GM19035 (cell line): ENCODE measurements at regions not wholly inside any gene's neighbourhood (a gene's known extent, or its start where the extent isn't known, plus 50 kb on each side); places are given as distances from the start of the nearest gene placed in this dataset.

Source experiments
- ATAC-seq: cut with Tn5 transposase; IDR thresholded peaks from one replicate; pipeline ENCODE4 v1.9.1; 2021; ENCODE audit not compliant: unreplicated experiment

- ATAC-seq = no peak
Observed at GRCh38 chr2:21676041-21676440, 552.3 kb downstream of the TDRD15 start.

GRCh38 chr2:21676676-21677075 lies 552.9 kb downstream of the TDRD15 start:
- ATAC-seq = no peak

- ATAC-seq = no peak
Observed at GRCh38 chr2:21683838-21684237, 560.1 kb downstream of the TDRD15 start.

GRCh38 chr2:21687589-21687988 lies 563.8 kb downstream of the TDRD15 start:
- no peak for ATAC-seq

GRCh38 chr2:21690005-21690404 lies 566.2 kb downstream of the TDRD15 start:
- no peak for ATAC-seq

- no peak for ATAC-seq
Observed at GRCh38 chr2:21693081-21693480, 569.3 kb downstream of the TDRD15 start.

- no peak for ATAC-seq
Observed at GRCh38 chr2:21694079-21694878, 570.5 kb downstream of the TDRD15 start.

GRCh38 chr2:21696900-21697299 lies 573.1 kb downstream of the TDRD15 start:
- ATAC-seq = no peak

GRCh38 chr2:21700644-21701043 lies 576.9 kb downstream of the TDRD15 start:
- ATAC-seq = no peak

- ATAC-seq = no peak
Observed at GRCh38 chr2:21710031-21710430, 586.3 kb downstream of the TDRD15 start.

- no peak for ATAC-seq
Observed at GRCh38 chr2:21710496-21710895, 586.7 kb downstream of the TDRD15 start.

- no peak for ATAC-seq
Observed at GRCh38 chr2:21715887-21716286, 592.1 kb downstream of the TDRD15 start.

GRCh38 chr2:21727101-21727500 lies 603.3 kb downstream of the TDRD15 start:
- no peak for ATAC-seq

- no peak for ATAC-seq
Observed at GRCh38 chr2:21728133-21728532, 604.4 kb downstream of the TDRD15 start.

- ATAC-seq = no peak
Observed at GRCh38 chr2:21730141-21730540, 606.4 kb downstream of the TDRD15 start.

- ATAC-seq = no peak
Observed at GRCh38 chr2:21740484-21740883, 616.7 kb downstream of the TDRD15 start.

- no peak for ATAC-seq
Observed at GRCh38 chr2:21746499-21746898, 622.7 kb downstream of the TDRD15 start.

GRCh38 chr2:21748501-21748900 lies 624.7 kb downstream of the TDRD15 start:
- ATAC-seq = no peak

GRCh38 chr2:21754164-21754788 lies 630.5 kb downstream of the TDRD15 start:
- ATAC-seq = no peak

GRCh38 chr2:21757805-21758430 lies 634.1 kb downstream of the TDRD15 start:
- ATAC-seq = no peak

- ATAC-seq = no peak
Observed at GRCh38 chr2:21759819-21760218, 636.1 kb downstream of the TDRD15 start.

- no peak for ATAC-seq
Observed at GRCh38 chr2:21761361-21761760, 637.6 kb downstream of the TDRD15 start.
